OCI-LY7 (cell line): ENCODE measurements at regions not wholly inside any gene's neighbourhood (a gene's known extent, or its start where the extent isn't known, plus 50 kb on each side); places are given as distances from the start of the nearest gene placed in this dataset. TPM values are rescaled to one million over a fixed set of nuclear protein-coding genes. Genes with fewer than 3 reads are reported as not detected.

Source experiments
- BruUV-seq: library from RNA; stranded (reverse); fragments of 400-500 nt; replicated peaks from 2 replicates; lab custom pipeline; 2021; lab: Mats Ljungman, UMichigan
- CTCF ChIA-PET: fragments of 300-600 bp; sonication (Branson Sonifier 250); formaldehyde crosslinking; loops from one replicate; lab custom pipeline; 2022; ENCODE audit warnings: antibody characterized with exemption; ENCODE audit not compliant: unreplicated experiment; lab: Charles Lee
- POLR2A ChIA-PET: fragments of 300-600 bp; sonication (Branson Sonifier 250); formaldehyde crosslinking; loops from one replicate; lab custom pipeline; 2022; ENCODE audit warnings: antibody characterized with exemption; lab: Charles Lee
- DNase-seq: peaks from one replicate; pipeline ENCODE4 v3.0.0-alpha.2; 2015; ENCODE audit warnings: low spot score
- H2AFZ ChIP-seq: fragments of 200-600 bp; sonication (generic), shearing (Covaris generic); 2 replicates; pipeline ENCODE4 v1.6.1; 2014; ENCODE audit warnings: mild to moderate bottlenecking, antibody characterized with exemption, low read length, moderate library complexity
- H3K27ac ChIP-seq: fragments of 200-600 bp; sonication (generic); 2 replicates; pipeline ENCODE4 v1.5.1; 2014; ENCODE audit warnings: mixed run types, low read depth, mild to moderate bottlenecking, moderate library complexity, low read length, inconsistent platforms; ENCODE audit not compliant: poor library complexity, severe bottlenecking
- H3K36me3 ChIP-seq: fragments of 200-600 bp; sonication (generic); 2 replicates; pipeline ENCODE4 v1.6.1; 2014; ENCODE audit warnings: mild to moderate bottlenecking, antibody characterized with exemption, low read length, moderate library complexity, mixed read lengths; ENCODE audit not compliant: insufficient read depth
- H3K4me1 ChIP-seq: fragments of 200-600 bp; sonication (generic); 2 replicates; pipeline ENCODE4 v1.5.1; 2014; ENCODE audit warnings: mild to moderate bottlenecking, low read length; ENCODE audit not compliant: insufficient read depth, poor library complexity, severe bottlenecking
- H3K4me2 ChIP-seq: fragments of 200-600 bp; sonication (generic); 2 replicates; pipeline ENCODE4 v1.6.1; 2014; ENCODE audit warnings: mild to moderate bottlenecking, low read length
- H3K4me3 ChIP-seq: fragments of 200-600 bp; sonication (generic); 2 replicates; pipeline ENCODE4 v1.5.1; 2014; ENCODE audit warnings: mild to moderate bottlenecking, low read depth, low read length; ENCODE audit not compliant: poor library complexity, severe bottlenecking
- H3K79me2 ChIP-seq: fragments of 200-600 bp; sonication (generic); 2 replicates; pipeline ENCODE4 v1.6.1; 2016; ENCODE audit warnings: low read depth, mild to moderate bottlenecking, low read length, moderate library complexity, mixed read lengths; ENCODE audit not compliant: insufficient read depth
- H3K9me2 ChIP-seq: fragments of 200-600 bp; sonication (generic); 2 replicates; pipeline ENCODE4 v1.6.1; 2016; ENCODE audit warnings: mild to moderate bottlenecking, low read length, mixed read lengths; ENCODE audit not compliant: insufficient read depth
- H3K9me3 ChIP-seq: fragments of 200-600 bp; sonication (generic); 2 replicates; pipeline ENCODE4 v1.6.1; 2014; ENCODE audit warnings: mild to moderate bottlenecking, mixed run types, low read length, mixed read lengths
- H4K20me1 ChIP-seq: fragments of 200-600 bp; sonication (generic); 2 replicates; pipeline ENCODE4 v1.6.1; 2014; ENCODE audit warnings: mild to moderate bottlenecking, antibody characterized with exemption, low read length, moderate library complexity, mixed read lengths; ENCODE audit not compliant: insufficient read depth
- CTCF ChIP-seq: fragments of 200-600 bp; sonication (generic); conservative IDR thresholded peaks from 2 replicates; pipeline ENCODE4 v1.5.1; 2014; ENCODE audit warnings: mild to moderate bottlenecking, antibody characterized with exemption, low read length, moderate library complexity, mixed read lengths
- EZH2phosphoT487 ChIP-seq: fragments of 200-600 bp; sonication (generic); IDR thresholded peaks from 2 replicates; pipeline ENCODE4 v1.6.1; 2018; ENCODE audit warnings: low read depth, borderline replicate concordance, mild to moderate bottlenecking, mixed run types, antibody characterized with exemption, low read length, moderate library complexity, mixed read lengths
- intact Hi-C: fragments of 100-400 bp; cut with micrococcal nuclease; formaldehyde crosslinking; loops from one replicate; pipeline ENCODE4 v1.10.0; 2022; ENCODE audit not compliant: unreplicated experiment
- small RNA-seq: library from RNA; depleted of rRNA; stranded (forward); fragments of <200 nt; gene quantifications from one replicate; pipeline ENCODE3, GENCODE V24; 2014

- no TSS peak for BruUV-seq
- no peaks in the 10 kb centered on the region for H3K79me2 ChIP-seq
- no peaks in the 10 kb centered on the region for H3K9me3 ChIP-seq
- ChIA-PET CTCF (no interaction called here), POLR2A (no interaction called here)
- no peaks in the 10 kb centered on the region for H3K36me3 ChIP-seq
- no peak overlapping the region for H3K4me3 ChIP-seq
- H4K20me1 ChIP-seq, result no peaks in the 10 kb centered on the region
- intact Hi-C loops, result no loop called here
- H3K4me1 ChIP-seq, result no peaks in the 10 kb centered on the region
- no peaks in the 10 kb centered on the region for H3K9me2 ChIP-seq
- no peak for DNase-seq
- TF ChIP-seq CTCF (no peak), EZH2phosphoT487 (no peak)
- no peak overlapping the region for H3K4me2 ChIP-seq
- H2AFZ ChIP-seq, result no peak overlapping the region
- no peak overlapping the region for H3K27ac ChIP-seq
These were observed 64.0 kb upstream of the FIGN start for GRCh38 chr2:163799807-163800206.

DNA sequence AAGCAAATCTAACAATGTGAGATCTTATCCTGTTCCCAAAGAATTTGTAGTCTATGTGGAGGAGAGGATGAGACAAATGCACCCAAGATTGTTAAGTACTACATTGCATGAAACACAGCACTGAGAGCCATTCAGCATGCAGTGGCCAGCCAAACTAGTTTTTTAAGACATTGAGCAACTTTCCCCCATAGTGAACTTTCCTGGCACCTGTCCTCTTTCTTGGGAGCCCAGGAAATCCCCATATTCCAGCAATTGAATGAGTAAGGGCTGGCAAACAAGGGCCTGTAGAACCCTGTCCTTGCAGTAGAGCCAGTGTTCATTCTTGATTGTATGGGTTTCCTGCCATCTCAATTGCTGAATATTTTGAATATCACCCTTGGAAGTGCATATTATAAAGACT is 58.8 kb upstream of the FIGN start:
- BruUV-seq, result no TSS peak

More for the DNA sequence above, 58.8 kb upstream of the FIGN start:
- Histone ChIP-seq H3K9me3 (no peaks in the 10 kb centered on the region), H3K79me2 (no peaks in the 10 kb centered on the region), H2AFZ (no peak overlapping the region), H3K9me2 (no peaks in the 10 kb centered on the region), H3K4me3 (no peak overlapping the region), H3K4me1 (no peaks in the 10 kb centered on the region), H4K20me1 (no peaks in the 10 kb centered on the region), H3K4me2 (no peak overlapping the region), H3K36me3 (no peaks in the 10 kb centered on the region), H3K27ac (no peak overlapping the region)
- TF ChIP-seq CTCF (no peak), EZH2phosphoT487 (no peak)
- ChIA-PET POLR2A (no interaction called here), CTCF (no interaction called here)
- no peak for DNase-seq
- intact Hi-C loops, result no loop called here

Small RNAs in the stretch of these regions (small RNA-seq; reads per million reads assigned to genes)
- not detected for gene CYP2C56P
